T-cell (primary cell): ENCODE measurements at regions not wholly inside any gene's neighbourhood (a gene's known extent, or its start where the extent isn't known, plus 50 kb on each side); places are given as distances from the start of the nearest gene placed in this dataset.

Source experiments
- ATAC-seq, 4 experiments: fragments of 200-7000 bp in 3 of 4; fragments of 150-1000 bp in 1 of 4; cut with Tn5 transposase; replicated peaks in 1 of 4; 1 replicate in 3 of 4; 2 replicates in 1 of 4; pipeline ENCODE4 v1.10.0; 2021; ENCODE audit warnings: moderate library complexity in 3 of 4, mild to moderate bottlenecking in 2 of 4, moderate number of reproducible peaks in 1 of 4
- CTCF ChIA-PET, 2 donors: fragments of 300-600 bp; sonication (Branson Sonifier 250); formaldehyde crosslinking; loops; one replicate each; lab custom pipeline; 2022; ENCODE audit warnings: antibody characterized with exemption in 2 of 2; lab: Charles Lee
- POLR2A ChIA-PET, 2 donors: fragments of 300-600 bp; sonication (Branson Sonifier 250); formaldehyde crosslinking; loops; one replicate each; lab custom pipeline; 2022; ENCODE audit warnings: antibody characterized with exemption in 2 of 2; lab: Charles Lee
- DNase-seq, 35 experiments: peaks; one replicate each; pipeline versions ENCODE4 v3.0.0 to v3.0.0-alpha.2; 2013 to 2023
- H3K27ac ChIP-seq: one replicate; pipeline ENCODE4 v1.5.1; 2013; ENCODE audit warnings: low read length
- H3K27me3 ChIP-seq, 2 experiments: replicated peaks in 1 of 2; 1 replicate in 1 of 2; 2 replicates in 1 of 2; pipeline versions ENCODE4 v1.6.1 to v1.7.0; 2013; ENCODE audit warnings: low read length in 1 of 2, mixed read lengths in 1 of 2; ENCODE audit not compliant: control insufficient read depth in 2 of 2, insufficient read depth in 2 of 2; ENCODE audit errors: extremely low read depth in 1 of 2
- H3K36me3 ChIP-seq, 2 donors: 1 replicate in 1 of 2; 2 replicates in 1 of 2; pipeline versions ENCODE4 v1.6.1 to v1.7.0; 2013; ENCODE audit warnings: low read length in 1 of 2; ENCODE audit not compliant: control insufficient read depth in 2 of 2, insufficient read depth in 1 of 2; ENCODE audit errors: extremely low read depth in 1 of 2
- H3K4me1 ChIP-seq, 2 experiments: 1 replicate in 1 of 2; 2 replicates in 1 of 2; pipeline versions ENCODE4 v1.6.1 to v1.7.0; 2013; ENCODE audit warnings: low read length in 2 of 2, mixed read lengths in 1 of 2; ENCODE audit not compliant: insufficient read depth in 2 of 2, control insufficient read depth in 1 of 2; ENCODE audit errors: extremely low read depth in 1 of 2
- H3K4me3 ChIP-seq, 2 donors: 1 replicate in 1 of 2; 2 replicates in 1 of 2; pipeline versions ENCODE4 v1.5.1 to v1.7.0; 2013; ENCODE audit warnings: mild to moderate bottlenecking in 2 of 2, low read length in 1 of 2, moderate library complexity in 1 of 2; ENCODE audit not compliant: control insufficient read depth in 1 of 2; ENCODE audit errors: extremely low read depth in 1 of 2
- H3K9me3 ChIP-seq: 2 replicates; pipeline ENCODE4 v1.7.0; 2013
- H3K27ac Mint-ChIP-seq, 2 donors: one replicate each; pipeline ENCODE4 v1.8.0; 2020 to 2021; ENCODE audit warnings: mild to moderate bottlenecking in 2 of 2, mixed read lengths in 2 of 2
- H3K27me3 Mint-ChIP-seq, 2 donors: one replicate each; pipeline ENCODE4 v1.8.0; 2021 to 2022; ENCODE audit warnings: mixed read lengths in 2 of 2
- H3K36me3 Mint-ChIP-seq: one replicate; pipeline ENCODE4 v1.8.0; 2021; ENCODE audit warnings: mixed read lengths
- H3K4me1 Mint-ChIP-seq, 3 donors: one replicate each; pipeline ENCODE4 v1.8.0; 2020 to 2022; ENCODE audit warnings: mixed read lengths in 3 of 3, mild to moderate bottlenecking in 1 of 3
- H3K4me3 Mint-ChIP-seq, 3 donors: one replicate each; pipeline ENCODE4 v1.8.0; 2020 to 2022; ENCODE audit warnings: mild to moderate bottlenecking in 3 of 3, mixed read lengths in 3 of 3, moderate library complexity in 3 of 3
- H3K9me3 Mint-ChIP-seq, 3 donors: one replicate each; pipeline ENCODE4 v1.8.0; 2020 to 2022; ENCODE audit warnings: mixed read lengths in 3 of 3
- WGBS: methylation state at CpG from one replicate; pipeline ENCODE4 v1.1.5; 2013; ENCODE audit warnings: missing lambda C conversion rate; ENCODE audit not compliant: insufficient coverage; 5-methylcytosine and 5-hydroxymethylcytosine counted together

- H3K4me3 Mint-ChIP-seq = no peak overlapping the region
- Histone ChIP-seq H3K9me3 (no peaks in the 10 kb centered on the region), H3K27ac (no peak overlapping the region), H3K27me3 (no peaks in the 10 kb centered on the region), H3K4me1 (no peaks in the 10 kb centered on the region), H3K36me3 (no peaks in the 10 kb centered on the region), H3K4me3 (no peak overlapping the region)
- no peaks in the 10 kb centered on the region for H3K4me1 Mint-ChIP-seq
- no CpG with 5 or more reads among the region's 2 CpGs for WGBS
- ChIA-PET CTCF (no interaction called here), POLR2A (interaction anchor here in 1 of 2 donors (0.5 kb wide), 1 partner anchor 584 kb away, joined by 3 read pairs; no protein-coding TSS in a partner anchor)
- ATAC-seq (no peak), DNase-seq (no peak)
- H3K36me3 Mint-ChIP-seq = no peaks in the 10 kb centered on the region
- H3K9me3 Mint-ChIP-seq = peaks cover 0 to 3% (median 0%) of the 10 kb centered on the region in 3 donors
- H3K27ac Mint-ChIP-seq = no peak overlapping the region
- no peaks in the 10 kb centered on the region for H3K27me3 Mint-ChIP-seq
Observed at GRCh38 chr3:95627697-95628096, 1186.7 kb upstream of the EPHA6 start.

- POLR2A ChIA-PET = no interaction called here
- DNase-seq = no peak
- H3K27ac Mint-ChIP-seq = no peak overlapping the region
- Histone ChIP-seq H3K4me1 (no peaks in the 10 kb centered on the region), H3K4me3 (no peak overlapping the region), H3K27me3 (no peaks in the 10 kb centered on the region), H3K36me3 (no peaks in the 10 kb centered on the region), H3K9me3 (no peaks in the 10 kb centered on the region), H3K27ac (no peak overlapping the region)
- H3K4me3 Mint-ChIP-seq = no peak overlapping the region
- 83% methylated on average over 1 of the region's 1 CpG for WGBS
- no peaks in the 10 kb centered on the region for H3K36me3 Mint-ChIP-seq
- CTCF ChIA-PET = no interaction called here
- H3K27me3 Mint-ChIP-seq = no peaks in the 10 kb centered on the region
- no peak for ATAC-seq
- peaks cover 0 to 3% (median 0%) of the 10 kb centered on the region in 3 donors for H3K9me3 Mint-ChIP-seq
- H3K4me1 Mint-ChIP-seq = no peaks in the 10 kb centered on the region
Observed at GRCh38 chr3:95629802-95630201, 1184.6 kb upstream of the EPHA6 start.

- Mint-ChIP-seq H3K27me3 (no peaks in the 10 kb centered on the region), H3K36me3 (no peaks in the 10 kb centered on the region), H3K9me3 (peaks cover 7 to 32% (median 23%) of the 10 kb centered on the region in 3 donors), H3K4me3 (no peak overlapping the region), H3K4me1 (no peaks in the 10 kb centered on the region), H3K27ac (no peak overlapping the region)
- Histone ChIP-seq H3K9me3 (no peaks in the 10 kb centered on the region), H3K27me3 (no peaks in the 10 kb centered on the region), H3K4me1 (no peaks in the 10 kb centered on the region), H3K27ac (no peak overlapping the region), H3K36me3 (no peaks in the 10 kb centered on the region), H3K4me3 (no peak overlapping the region)
- WGBS = 75% methylated on average over 6 of the region's 6 CpGs
- ATAC-seq (no peak), DNase-seq (no peak)
- ChIA-PET POLR2A (no interaction called here), CTCF (no interaction called here)
Observed at GRCh38 chr3:95645291-95645690, 1169.1 kb upstream of the EPHA6 start.

- H3K36me3 ChIP-seq = no peaks in the 10 kb centered on the region
- no peak overlapping the region for H3K27ac Mint-ChIP-seq
- no peak overlapping the region for H3K4me3 ChIP-seq
- no peaks in the 10 kb centered on the region for H3K36me3 Mint-ChIP-seq
- 84% methylated on average over 3 of the region's 13 CpGs for WGBS
- no peaks in the 10 kb centered on the region for H3K27me3 ChIP-seq
- peaks cover 0 to 4% (median 3%) of the 10 kb centered on the region in 3 donors for H3K9me3 Mint-ChIP-seq
- ATAC-seq (no peak), DNase-seq (no peak)
- H3K4me3 Mint-ChIP-seq = no peak overlapping the region
- no peaks in the 10 kb centered on the region for H3K4me1 ChIP-seq
- no peaks in the 10 kb centered on the region for H3K4me1 Mint-ChIP-seq
- CTCF ChIA-PET = no interaction called here
- H3K27ac ChIP-seq = no peak overlapping the region
- H3K27me3 Mint-ChIP-seq = no peaks in the 10 kb centered on the region
- POLR2A ChIA-PET = no interaction called here
- H3K9me3 ChIP-seq = no peaks in the 10 kb centered on the region
Observed at GRCh38 chr3:95654570-95655362, 1159.6 kb upstream of the EPHA6 start.

GRCh38 chr3:95655363-95655986 lies 1158.9 kb upstream of the EPHA6 start:
- WGBS = 80% methylated on average over 1 of the region's 12 CpGs
- CTCF ChIA-PET = no interaction called here
- H3K9me3 Mint-ChIP-seq = peaks cover 0 to 8% (median 3%) of the 10 kb centered on the region in 3 donors
- Histone ChIP-seq H3K36me3 (no peaks in the 10 kb centered on the region), H3K4me1 (no peaks in the 10 kb centered on the region), H3K4me3 (no peak overlapping the region), H3K27me3 (no peaks in the 10 kb centered on the region), H3K27ac (no peak overlapping the region), H3K9me3 (no peaks in the 10 kb centered on the region)
- H3K27me3 Mint-ChIP-seq = no peaks in the 10 kb centered on the region
- no peak overlapping the region for H3K4me3 Mint-ChIP-seq
- POLR2A ChIA-PET = no interaction called here
- H3K27ac Mint-ChIP-seq = no peak overlapping the region
- no peaks in the 10 kb centered on the region for H3K4me1 Mint-ChIP-seq
- ATAC-seq = no peak
- no peak for DNase-seq
- no peaks in the 10 kb centered on the region for H3K36me3 Mint-ChIP-seq

GRCh38 chr3:95670765-95671164 lies 1143.6 kb upstream of the EPHA6 start:
- no CpG with 5 or more reads among the region's 3 CpGs for WGBS
- Histone ChIP-seq H3K4me1 (no peaks in the 10 kb centered on the region), H3K36me3 (no peaks in the 10 kb centered on the region), H3K27me3 (no peaks in the 10 kb centered on the region), H3K27ac (no peak overlapping the region), H3K4me3 (no peak overlapping the region), H3K9me3 (no peaks in the 10 kb centered on the region)
- ChIA-PET POLR2A (no interaction called here), CTCF (no interaction called here)
- Mint-ChIP-seq H3K4me3 (no peak overlapping the region), H3K27me3 (no peaks in the 10 kb centered on the region), H3K36me3 (no peaks in the 10 kb centered on the region), H3K4me1 (no peaks in the 10 kb centered on the region), H3K27ac (no peak overlapping the region), H3K9me3 (peaks cover 0 to 9% (median 7%) of the 10 kb centered on the region in 3 donors)
- DNase-seq (no peak), ATAC-seq (no peak)
